Tibial nerve (tissue), 4 donors: ENCODE measurements at regions not wholly inside any gene's neighbourhood (a gene's known extent, or its start where the extent isn't known, plus 50 kb on each side); places are given as distances from the start of the nearest gene placed in this dataset.

Source experiments
- EP300 ChIP-seq, 2 donors: sonication (generic); formaldehyde crosslinking; IDR thresholded peaks; one replicate each; pipeline ENCODE4 v1.6.1; 2017; ENCODE audit warnings: antibody characterized with exemption in 2 of 2, mild to moderate bottlenecking in 1 of 2
- POLR2A ChIP-seq, 2 donors: fragments of 450-650 bp; IDR thresholded peaks; one replicate each; pipeline ENCODE4 v1.6.1; 2017; ENCODE audit warnings: antibody characterized with exemption in 2 of 2, mild to moderate bottlenecking in 2 of 2, moderate library complexity in 2 of 2
- TF ChIP-seq, protein P1 (sequence below), 5 experiments: fragments of 200-600 bp in 3 of 5; fragments of 450-650 bp in 2 of 5; sonication (generic) in 3 of 5; IDR thresholded peaks; one replicate each; pipeline ENCODE4 v1.5.1; 2016 to 2019; ENCODE audit warnings: antibody characterized with exemption in 5 of 5, mild to moderate bottlenecking in 3 of 5, moderate library complexity in 2 of 5

DNA sequence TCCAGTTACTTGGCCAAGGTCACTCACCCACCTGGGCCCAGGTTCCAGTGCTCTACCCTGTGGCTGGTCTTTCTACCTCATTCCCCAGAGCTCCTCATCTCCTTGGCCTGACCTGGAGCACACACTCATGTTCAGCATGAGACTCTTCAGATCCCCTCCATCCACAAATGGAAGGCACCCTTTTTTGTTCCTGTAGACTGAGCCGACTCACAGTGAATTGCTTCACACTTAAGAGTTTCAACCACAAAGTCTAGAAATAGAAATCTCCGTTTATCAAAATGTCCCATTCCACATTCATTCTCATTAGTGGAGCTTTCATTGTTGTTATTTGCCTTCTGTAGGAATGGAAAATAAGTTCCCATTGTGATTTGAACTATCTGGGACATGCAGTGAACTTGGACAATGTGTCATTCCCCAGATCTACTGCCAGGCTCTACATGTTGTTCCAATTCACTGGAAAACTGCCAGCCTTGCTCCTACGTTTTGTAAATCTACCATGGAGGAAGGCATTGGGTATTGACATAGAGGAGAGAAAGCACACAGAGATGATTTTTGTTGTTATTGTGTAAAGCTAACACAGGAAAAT, 125.3 kb upstream of the CELF2 start:
- TF ChIP-seq, protein P1, sequence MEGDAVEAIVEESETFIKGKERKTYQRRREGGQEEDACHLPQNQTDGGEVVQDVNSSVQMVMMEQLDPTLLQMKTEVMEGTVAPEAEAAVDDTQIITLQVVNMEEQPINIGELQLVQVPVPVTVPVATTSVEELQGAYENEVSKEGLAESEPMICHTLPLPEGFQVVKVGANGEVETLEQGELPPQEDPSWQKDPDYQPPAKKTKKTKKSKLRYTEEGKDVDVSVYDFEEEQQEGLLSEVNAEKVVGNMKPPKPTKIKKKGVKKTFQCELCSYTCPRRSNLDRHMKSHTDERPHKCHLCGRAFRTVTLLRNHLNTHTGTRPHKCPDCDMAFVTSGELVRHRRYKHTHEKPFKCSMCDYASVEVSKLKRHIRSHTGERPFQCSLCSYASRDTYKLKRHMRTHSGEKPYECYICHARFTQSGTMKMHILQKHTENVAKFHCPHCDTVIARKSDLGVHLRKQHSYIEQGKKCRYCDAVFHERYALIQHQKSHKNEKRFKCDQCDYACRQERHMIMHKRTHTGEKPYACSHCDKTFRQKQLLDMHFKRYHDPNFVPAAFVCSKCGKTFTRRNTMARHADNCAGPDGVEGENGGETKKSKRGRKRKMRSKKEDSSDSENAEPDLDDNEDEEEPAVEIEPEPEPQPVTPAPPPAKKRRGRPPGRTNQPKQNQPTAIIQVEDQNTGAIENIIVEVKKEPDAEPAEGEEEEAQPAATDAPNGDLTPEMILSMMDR (IDR thresholded peaks at IDR 0.05): no peak
- TF ChIP-seq POLR2A (IDR thresholded peaks at IDR 0.05) (no peak), EP300 (IDR thresholded peaks at IDR 0.05) (no peak)
